Stimulated activated CD4-positive, alpha-beta T cell treated with anti-CD3 and anti-CD28 coated beads, Interleukin-12 subunit alpha, Interleukin-12 subunit beta, amount 100 ng/mL, for 24 hours (primary cell): ENCODE measurements at regions not wholly inside any gene's neighbourhood (a gene's known extent, or its start where the extent isn't known, plus 50 kb on each side); places are given as distances from the start of the nearest gene placed in this dataset.
"Not testable (repeated sequence)": the region's sequence is repeated elsewhere in the genome, so short reads cannot be mapped to it uniquely, and the experiment has no call there.

ENCODE experiments used
- DNase-seq, 2 experiments: peaks; one replicate each; pipeline ENCODE4 v3.0.0-alpha.2; 2020; ENCODE audit warnings: low read depth in 2 of 2

DNA sequence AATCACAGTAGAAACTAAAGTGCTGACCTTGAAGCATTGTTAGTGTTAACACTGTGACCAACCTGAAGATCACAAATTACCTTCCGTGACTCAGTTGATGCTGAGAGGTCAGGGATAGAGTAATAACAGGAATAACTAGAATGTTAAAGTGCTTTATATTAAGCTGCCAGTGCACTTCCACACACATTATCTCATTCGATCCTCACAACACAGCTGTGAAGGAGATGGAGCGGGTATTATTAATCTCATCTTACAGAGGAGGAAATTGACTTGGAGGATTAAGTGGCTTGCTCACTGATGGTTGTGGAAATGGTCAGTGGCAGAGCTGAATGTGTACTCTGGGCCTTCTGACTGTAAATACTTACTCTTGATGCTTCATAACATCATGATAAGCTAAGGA, 252.5 kb upstream of the DMRT1 start:
- no peak for DNase-seq

DNA sequence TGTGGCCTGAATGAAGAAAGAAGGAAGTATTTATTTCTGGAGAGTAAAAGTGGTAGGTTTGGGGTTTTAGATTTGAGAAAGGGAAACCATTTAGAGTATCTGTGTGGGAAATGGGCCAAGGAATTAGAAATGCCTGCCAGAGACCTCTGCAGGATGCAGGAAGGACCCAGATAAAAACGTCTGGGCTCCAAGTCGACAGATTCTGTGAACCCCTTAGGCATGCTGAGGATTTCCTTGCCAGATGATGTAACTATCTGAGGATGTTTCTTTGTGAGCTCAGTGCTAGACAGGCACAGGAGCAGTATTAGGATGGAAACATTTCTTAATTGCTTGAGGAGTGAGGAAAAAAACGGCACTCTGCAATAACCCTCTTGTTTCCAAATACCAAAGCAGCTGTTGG, 251.8 kb upstream of the DMRT1 start:
- no peak for DNase-seq

- DNase-seq: no peak
These were observed 250.2 kb upstream of the DMRT1 start for GRCh38 chr9:591292-591691.

DNA sequence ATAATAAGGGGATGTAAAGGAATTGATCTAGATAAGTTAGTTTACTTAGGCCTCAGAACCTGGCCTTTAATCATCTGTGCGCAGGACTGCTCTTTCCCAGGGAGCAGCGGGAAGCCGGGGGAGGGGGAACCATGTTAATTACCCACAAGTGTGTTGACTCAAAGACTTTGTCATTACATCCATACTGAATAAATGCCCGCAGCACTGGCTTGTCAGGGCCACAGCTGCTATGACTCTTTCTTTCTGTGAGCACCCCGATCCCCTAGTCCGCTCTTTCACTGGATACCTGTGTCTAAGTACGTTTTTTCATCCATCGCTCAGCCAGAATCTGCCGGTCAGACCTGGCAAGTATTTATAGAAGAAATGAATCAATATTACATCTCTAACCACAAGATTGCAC, 249.3 kb upstream of the DMRT1 start:
- DNase-seq: no peak

DNA sequence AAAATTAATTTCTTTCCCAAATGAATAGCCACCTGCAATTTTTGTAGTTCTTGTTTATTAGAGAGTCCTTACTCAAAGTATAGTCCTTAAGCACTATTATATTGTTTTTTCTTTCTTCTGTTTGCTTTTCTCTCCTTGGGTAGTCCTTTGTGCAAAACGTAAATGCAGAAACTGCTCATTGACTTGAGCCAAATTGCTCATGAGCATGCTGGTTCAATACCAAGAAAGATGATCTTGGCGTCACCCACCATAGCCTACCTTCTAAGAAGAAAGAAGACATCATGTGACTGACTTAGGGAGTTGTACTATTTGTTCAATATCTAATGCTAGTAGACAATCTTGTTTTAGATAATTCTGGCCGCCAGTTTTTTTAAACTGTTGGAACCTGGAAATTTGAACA, 248.8 kb upstream of the DMRT1 start:
- DNase-seq: no peak

DNA sequence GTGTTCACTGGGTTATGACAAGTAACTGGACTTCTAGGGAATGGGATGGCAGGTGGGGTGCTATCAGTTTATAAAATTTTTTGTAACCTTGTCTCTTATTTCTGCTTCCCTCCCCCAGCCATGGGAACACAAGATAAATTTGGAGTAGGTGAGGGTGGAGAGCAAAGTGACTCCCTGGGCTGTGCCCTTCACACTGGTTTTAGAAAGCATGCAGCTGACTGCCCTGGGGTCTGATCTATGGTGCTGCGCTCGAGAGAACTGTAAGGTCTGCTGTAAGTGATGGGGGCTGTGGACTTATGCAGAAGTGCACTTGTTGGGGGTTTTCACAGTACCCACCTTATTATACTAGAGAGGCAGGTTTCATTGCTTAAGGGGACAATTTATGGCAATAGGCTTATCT, 247.7 kb upstream of the DMRT1 start:
- no peak for DNase-seq

DNA sequence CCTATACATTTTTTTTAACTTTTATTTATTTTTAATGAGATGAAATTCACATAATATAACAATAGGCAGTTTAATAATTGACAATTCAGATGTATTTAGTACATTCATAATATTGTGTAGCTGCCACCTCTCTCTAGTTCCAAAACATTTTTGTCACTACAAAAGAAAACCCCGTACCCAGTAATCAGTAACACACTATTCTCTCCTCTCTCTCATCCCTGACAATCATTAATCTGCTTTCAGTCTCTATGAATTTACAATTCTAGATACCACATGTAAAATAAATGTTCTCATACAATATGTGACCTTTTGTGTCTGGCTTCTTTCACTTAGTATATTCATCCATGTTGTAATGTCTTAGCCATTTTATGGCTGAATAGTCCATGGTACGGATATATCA, 244.8 kb upstream of the DMRT1 start:
- no peak for DNase-seq

- DNase-seq: no peak
These were observed 241.5 kb upstream of the DMRT1 start for GRCh38 chr9:600006-600405.

DNA sequence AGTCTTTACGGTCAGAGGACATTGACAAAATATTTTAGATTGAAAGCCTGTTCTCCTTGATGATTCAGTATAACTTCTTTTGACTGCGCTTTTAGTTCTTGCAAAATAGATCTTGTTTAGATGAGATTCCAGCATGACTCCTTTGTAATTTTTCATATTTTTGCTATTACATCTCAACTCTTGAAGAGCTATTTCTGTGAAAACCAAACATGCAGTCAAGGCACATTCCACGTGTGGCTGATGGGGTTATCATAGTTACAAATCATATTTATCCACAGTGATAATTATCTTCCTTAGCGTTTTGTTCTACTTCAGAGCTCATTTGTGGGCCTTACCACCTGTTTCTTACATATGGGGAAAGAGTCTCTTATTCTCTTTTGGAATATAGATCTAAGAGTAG, 238.8 kb upstream of the DMRT1 start:
- DNase-seq: no peak

GRCh38 chr9:603126-603525, 238.4 kb upstream of the DMRT1 start:
- DNase-seq: no peak

DNA sequence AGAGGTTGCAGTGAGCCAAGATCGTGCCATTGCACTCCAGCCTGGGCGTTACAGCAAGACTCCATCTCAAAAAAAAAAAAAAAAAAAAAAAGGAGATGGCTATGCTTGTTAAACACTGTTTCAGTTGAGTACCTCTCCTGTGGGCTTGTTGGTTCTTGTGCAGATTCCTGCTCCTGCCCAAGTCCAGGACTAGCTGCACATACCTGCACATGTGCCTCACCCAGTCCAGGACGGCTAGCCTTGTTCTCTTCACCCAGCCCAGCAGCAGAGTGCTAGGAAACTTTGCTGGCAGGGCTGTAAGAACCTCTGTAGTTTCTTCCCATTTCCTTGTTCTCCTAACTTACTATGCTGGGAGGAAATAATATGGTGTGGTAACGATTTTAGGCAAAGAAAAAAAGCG, 234.1 kb upstream of the DMRT1 start:
- DNase-seq: no peak

DNA sequence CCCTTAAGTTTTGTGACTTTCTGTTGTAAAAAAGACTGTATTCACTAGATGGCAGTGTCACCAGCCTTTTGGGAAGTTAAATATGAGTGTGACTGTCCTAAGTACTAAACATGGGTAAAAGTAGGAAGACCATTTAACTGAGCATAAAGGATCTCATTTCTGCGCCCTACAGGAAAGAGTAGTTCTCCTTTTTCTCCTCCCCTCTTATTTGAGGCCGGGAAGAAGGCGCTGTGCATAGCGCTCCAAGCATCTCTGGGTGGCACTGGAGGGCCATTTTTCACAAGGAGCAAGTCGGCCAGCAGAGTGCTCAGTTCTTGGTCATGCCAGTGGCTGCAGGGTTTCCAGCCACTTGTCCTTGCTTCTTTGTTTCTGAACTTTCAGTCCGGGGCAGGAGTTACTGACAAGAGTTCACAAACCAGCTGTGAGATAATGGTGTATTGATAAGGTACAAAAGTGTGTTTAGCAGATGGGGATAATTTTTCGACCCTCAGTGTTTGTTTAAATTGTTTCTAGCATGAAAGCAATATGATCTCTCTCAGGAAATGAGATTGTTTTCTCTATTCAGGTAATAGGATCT, 227.6 kb upstream of the DMRT1 start:
- no peak for DNase-seq

GRCh38 chr9:614431-614830, 227.1 kb upstream of the DMRT1 start:
- no peak for DNase-seq

GRCh38 chr9:615756-616155, 225.7 kb upstream of the DMRT1 start:
- DNase-seq: no peak

- no peak for DNase-seq
These were observed 224.8 kb upstream of the DMRT1 start for GRCh38 chr9:616694-617093.

DNA sequence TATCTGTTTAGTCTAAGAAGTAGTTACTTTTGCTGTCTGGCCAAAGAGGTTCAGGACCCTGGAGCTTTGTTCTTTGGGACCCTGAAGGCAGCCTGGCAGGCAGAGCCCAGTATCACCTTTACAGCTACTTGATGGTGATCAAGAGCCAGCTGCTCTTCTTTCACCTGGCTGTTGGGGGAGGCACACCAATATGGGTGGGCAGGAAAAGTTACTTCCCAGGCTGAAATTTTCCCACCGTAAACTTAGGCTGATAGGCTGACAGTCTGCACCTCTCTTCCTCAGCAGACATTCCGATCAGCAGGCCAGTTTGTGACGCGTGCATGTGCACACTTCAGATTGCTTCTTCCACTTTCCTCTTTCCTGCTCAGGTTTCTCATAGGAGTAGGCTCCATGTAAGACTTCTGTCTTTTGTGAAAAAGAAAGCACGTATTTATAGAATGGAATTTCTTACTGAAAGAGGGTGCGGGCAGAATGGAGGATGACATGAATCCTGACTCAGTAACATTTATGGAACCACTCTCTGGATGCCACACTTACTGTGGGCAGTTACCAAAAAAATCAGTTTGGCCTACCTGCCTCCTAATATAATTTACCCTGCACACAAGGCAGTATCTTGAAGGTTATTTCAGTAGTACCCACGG, 223.9 kb upstream of the DMRT1 start:
- DNase-seq: no peak

- no peak for DNase-seq
These were observed 223.0 kb upstream of the DMRT1 start for GRCh38 chr9:618478-618877.

GRCh38 chr9:621201-621855, 220.2 kb upstream of the DMRT1 start:
- DNase-seq: no peak

DNA sequence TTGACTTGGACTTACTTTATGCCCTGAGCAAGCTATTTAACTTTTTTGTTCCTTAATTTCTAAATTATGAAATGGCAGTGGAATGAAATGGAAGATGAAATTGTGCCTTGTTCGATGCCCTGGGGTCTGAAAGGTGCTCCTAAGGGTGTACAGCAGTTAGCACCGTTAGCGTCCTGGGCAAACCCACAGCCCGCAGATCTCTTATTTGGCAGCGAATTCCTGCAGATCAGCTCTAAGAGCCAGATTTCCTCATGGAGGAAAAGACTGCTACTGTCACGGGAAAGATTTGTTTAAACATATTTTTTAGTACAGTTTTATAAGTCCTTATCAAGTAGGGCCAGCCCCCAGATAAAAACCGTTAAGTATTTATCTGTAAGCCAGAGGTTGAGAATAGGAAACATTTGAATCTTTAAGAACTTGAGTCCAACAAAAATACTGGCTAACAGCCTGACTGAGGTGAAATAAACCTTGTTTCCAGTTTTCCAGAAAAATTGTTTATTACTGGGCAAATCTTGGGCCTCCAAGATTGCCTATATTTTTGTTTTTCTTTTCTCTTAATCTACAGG, 216.5 kb upstream of the DMRT1 start:
- no peak for DNase-seq

DNA sequence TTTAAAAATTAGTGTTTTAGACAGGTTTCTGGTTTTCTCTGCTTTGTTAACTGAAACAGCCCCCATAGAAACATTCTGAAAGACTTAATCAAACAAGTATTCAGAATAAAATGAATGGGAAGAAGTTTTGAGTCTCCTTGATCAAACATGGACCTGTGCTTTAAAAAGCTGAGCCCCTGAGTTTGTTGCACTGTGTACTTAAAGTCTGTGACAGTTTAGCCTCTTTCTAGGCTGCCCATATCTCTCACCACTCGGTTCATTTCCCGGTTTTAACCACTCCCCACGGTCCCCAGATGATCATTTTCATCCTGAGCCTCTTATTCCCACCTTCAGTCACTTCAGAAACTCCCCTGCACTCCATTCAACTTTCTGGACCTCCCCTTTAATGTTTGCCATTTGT, 215.9 kb upstream of the DMRT1 start:
- DNase-seq: no peak

DNA sequence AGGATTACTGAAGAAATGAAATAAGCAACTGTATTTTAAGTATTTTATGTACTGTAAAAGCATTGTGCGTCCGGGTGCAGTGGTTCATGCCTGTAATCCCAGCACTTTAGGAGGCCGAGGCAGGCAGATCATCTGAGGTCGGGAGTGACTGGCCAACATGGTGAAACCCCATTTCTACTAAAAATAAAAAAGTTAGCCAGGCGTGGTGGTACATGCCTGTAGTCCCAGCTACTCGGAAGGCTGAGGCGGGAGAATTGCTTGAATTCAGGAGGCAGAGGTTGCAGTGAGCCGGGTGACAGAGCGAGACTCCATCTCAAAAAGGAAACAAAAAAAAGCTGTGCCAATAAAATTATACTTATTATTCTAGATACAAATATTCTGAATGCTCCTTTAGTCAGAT, 215.4 kb upstream of the DMRT1 start:
- not testable (repeated sequence) for DNase-seq

- no peak for DNase-seq
These were observed 214.9 kb upstream of the DMRT1 start for GRCh38 chr9:626596-626995.

- no peak for DNase-seq
These were observed 214.0 kb upstream of the DMRT1 start for GRCh38 chr9:627336-627970.
